GM18505 (cell line): ENCODE measurements at regions not wholly inside any gene's neighbourhood (a gene's known extent, or its start where the extent isn't known, plus 50 kb on each side); places are given as distances from the start of the nearest gene placed in this dataset.

Source experiments
- ATAC-seq: cut with Tn5 transposase; IDR thresholded peaks from one replicate; pipeline ENCODE4 v1.9.1; 2021; ENCODE audit not compliant: unreplicated experiment
- POLR2A ChIP-seq: IDR thresholded peaks from 4 replicates; pipeline ENCODE4 v1.6.1; 2011; ENCODE audit warnings: borderline replicate concordance; ENCODE audit not compliant: insufficient read depth, insufficient read length; ENCODE audit errors: extremely low read depth

GRCh38 chr10:111973826-111974225, 209.7 kb downstream of the GPAM start:
- no peak for TF ChIP-seq POLR2A
- ATAC-seq, result no peak

DNA sequence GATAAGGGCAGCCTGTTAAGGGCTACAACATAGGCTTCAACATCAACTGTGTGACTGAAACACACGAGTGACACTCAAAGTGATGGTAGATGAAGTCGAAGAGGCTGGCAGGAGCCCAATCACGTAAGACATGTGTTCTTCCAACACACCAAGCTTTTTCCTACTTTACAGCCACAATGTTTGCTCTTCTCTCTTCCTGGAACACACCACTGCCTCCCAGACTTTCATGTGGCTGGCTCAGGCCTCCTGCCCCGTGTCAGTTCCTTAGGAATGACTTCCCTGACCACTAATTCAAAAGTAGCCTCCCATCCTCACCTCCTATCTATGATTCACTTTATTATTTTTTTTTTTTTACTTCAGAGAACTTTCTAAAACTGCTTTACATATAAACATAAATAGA, 209.2 kb downstream of the GPAM start:
- TF ChIP-seq POLR2A, result no peak
- no peak for ATAC-seq

- no peak for ATAC-seq
- TF ChIP-seq POLR2A, result no peak
These were observed 207.0 kb downstream of the GPAM start for GRCh38 chr10:111976557-111976956.

DNA sequence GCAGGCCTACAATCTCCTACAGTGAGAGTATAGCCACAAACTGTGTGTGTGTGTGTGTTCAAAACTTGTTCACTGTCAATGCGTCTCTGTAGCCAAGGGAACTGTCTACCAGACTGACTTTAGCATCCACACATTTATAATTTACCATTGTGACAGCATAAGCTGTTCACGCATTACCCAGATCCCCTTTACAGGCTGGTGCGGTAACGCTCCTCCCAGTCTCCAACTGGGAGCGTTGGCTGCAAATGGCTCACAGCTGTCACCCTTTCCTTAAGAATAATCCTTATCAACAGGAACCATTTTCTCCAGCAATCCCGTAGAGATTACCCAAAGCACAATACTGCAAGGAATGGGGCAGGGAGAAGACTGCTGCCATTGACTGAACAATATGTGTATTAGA, 199.5 kb downstream of the GPAM start:
- ATAC-seq, result no peak

GRCh38 chr10:111986079-111986478, 197.5 kb downstream of the GPAM start:
- no peak for ATAC-seq
- no peak for TF ChIP-seq POLR2A

More for the DNA sequence above, 199.5 kb downstream of the GPAM start:
- no peak for TF ChIP-seq POLR2A

- no peak for TF ChIP-seq POLR2A
- no peak for ATAC-seq
These were observed 194.9 kb downstream of the GPAM start for GRCh38 chr10:111988646-111989045.

- no peak for ATAC-seq
- no peak for TF ChIP-seq POLR2A
These were observed 194.2 kb downstream of the GPAM start for GRCh38 chr10:111989136-111989911.

DNA sequence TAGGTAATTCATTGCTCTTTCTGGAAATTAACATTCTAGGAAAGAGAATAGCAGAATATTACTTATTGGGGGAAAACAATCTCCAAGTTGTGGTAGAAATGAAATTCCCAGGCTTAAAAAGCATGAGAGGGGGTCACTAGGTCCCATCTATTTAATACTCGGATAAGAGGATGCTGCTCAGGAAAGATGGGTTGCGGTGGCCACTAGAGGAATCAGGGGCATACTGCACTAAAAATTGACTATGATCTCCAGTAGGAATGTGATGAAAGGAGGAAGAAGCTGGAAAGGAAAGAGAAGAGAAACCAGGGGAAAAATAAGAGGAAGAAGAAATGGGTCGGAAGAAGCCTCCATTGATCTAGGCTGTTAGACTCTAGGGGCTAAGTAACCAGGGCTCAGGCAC, 192.8 kb downstream of the GPAM start:
- ATAC-seq, result no peak
- no peak for TF ChIP-seq POLR2A

- no peak for ATAC-seq
- TF ChIP-seq POLR2A, result no peak
These were observed 190.2 kb downstream of the GPAM start for GRCh38 chr10:111993321-111993720.

GRCh38 chr10:111993872-111994426, 189.6 kb downstream of the GPAM start:
- no peak for TF ChIP-seq POLR2A
- ATAC-seq, result no peak

DNA sequence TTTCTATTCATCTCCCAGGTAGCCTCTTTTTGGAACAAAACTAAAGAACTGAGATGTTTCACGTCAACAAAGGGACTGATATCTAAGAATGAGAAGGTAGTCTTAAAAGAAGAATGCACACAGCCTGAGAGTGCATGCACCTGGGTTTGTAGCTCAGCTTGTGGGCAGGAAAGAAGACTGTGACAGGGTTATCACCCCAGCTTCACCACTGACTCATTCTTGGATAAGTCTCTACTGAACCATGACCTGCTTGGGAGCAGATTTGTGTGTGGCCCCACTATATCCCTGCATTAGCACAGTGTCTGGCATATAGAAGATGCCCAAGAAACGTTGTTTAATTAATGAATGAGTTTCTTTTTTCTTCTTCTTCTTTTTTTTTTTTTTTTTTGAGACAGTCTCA, 187.5 kb downstream of the GPAM start:
- TF ChIP-seq POLR2A, result no peak

GRCh38 chr10:111998728-111999127, 184.8 kb downstream of the GPAM start:
- no peak for TF ChIP-seq POLR2A
- no peak for ATAC-seq

More for the DNA sequence above, 187.5 kb downstream of the GPAM start:
- peak; percentile 99 for ATAC-seq

- TF ChIP-seq POLR2A, result no peak
- ATAC-seq, result no peak
These were observed 184.2 kb downstream of the GPAM start for GRCh38 chr10:111999205-111999914.

DNA sequence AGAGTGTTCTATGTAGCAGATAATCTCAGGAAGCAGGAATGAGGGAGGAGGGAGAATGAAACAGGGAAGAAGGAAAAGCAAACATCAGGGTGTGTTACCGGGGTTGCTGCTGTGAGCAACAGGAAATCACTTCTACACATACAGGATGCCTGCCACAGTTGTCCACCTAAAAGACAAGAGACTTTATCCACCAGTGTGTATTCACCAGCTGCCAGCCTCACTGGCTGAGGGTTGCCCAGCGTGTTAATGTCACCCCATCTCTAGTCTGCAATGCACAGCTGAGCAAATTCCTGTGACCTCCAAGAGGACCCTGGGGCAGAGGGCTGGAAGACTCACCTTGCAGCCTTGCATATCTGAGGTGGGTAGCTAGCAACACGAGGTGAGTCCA, 183.7 kb downstream of the GPAM start:
- no peak for TF ChIP-seq POLR2A
- ATAC-seq, result no peak

- no peak for ATAC-seq
- TF ChIP-seq POLR2A, result no peak
These were observed 183.1 kb downstream of the GPAM start for GRCh38 chr10:112000466-112000865.

DNA sequence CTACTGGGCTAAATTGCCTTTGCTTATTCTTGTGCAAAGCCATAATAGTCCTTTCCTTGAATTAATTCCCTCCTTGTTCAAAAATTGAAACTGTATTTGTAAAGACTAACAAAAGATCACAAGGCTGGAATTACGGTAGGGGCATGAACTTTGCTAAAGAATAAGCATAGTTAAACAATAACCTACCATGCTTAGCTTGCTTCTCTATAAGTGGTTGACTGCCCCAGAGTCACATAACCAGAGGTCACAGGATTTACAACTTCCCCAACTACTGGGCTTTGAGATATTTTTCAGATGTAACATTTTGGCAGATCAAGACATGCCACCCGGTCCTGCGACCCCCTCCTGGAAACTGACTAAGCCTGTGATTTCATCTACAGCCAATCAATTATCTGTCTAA, 181.4 kb downstream of the GPAM start:
- ATAC-seq, result no peak
- no peak for TF ChIP-seq POLR2A
